ENCODE measurements at regions not wholly inside any gene's neighbourhood (a gene's known extent, or its start where the extent isn't known, plus 50 kb on each side); places are given as distances from the start of the nearest gene placed in this dataset.

GRCh38 chr16:85435286-85435685 is 177.8 kb upstream of the GSE1 start:
- in situ Hi-C loops (cut with HindIII; ENCODE audit: low pct_unique_long_range_greater_than_20kb, low sequenced_read_pairs) = no loop called here
- no peak for DNase-seq (ENCODE audit: low read depth)

DNA sequence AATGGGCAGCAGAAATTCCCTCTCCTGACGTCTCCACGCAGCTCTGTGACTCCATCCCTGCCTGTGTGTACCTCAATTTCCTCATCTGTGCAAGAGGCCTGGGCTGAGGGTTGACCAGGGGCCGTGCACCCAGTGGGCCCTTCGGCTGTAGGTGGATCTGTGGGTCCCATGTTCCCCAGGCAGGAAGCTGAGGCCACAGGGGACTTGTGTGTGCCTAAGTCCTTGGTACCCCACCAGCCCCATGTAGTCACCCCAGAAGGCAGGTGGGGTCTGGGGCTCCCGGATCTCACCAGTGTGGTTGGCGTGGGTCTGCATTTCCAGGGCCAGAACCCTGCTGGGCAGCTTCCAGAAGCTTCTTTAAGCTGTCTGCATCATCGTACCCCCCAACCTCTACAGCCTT is 177.4 kb upstream of the GSE1 start:
- no peak for DNase-seq (ENCODE audit: low read depth)
- in situ Hi-C loops (cut with HindIII; ENCODE audit: low pct_unique_long_range_greater_than_20kb, low sequenced_read_pairs) = no loop called here

GRCh38 chr16:85436207-85436606 is 176.9 kb upstream of the GSE1 start:
- no peak for DNase-seq (ENCODE audit: low read depth)
- in situ Hi-C loops (cut with HindIII; ENCODE audit: low pct_unique_long_range_greater_than_20kb, low sequenced_read_pairs) = no loop called here

- in situ Hi-C loops (cut with HindIII; ENCODE audit: low pct_unique_long_range_greater_than_20kb, low sequenced_read_pairs) = no loop called here
- DNase-seq (ENCODE audit: low read depth) = no peak
Measured at GRCh38 chr16:85436636-85437165, 176.4 kb upstream of the GSE1 start.

- no peak for DNase-seq (ENCODE audit: low read depth)
- in situ Hi-C loops (cut with HindIII; ENCODE audit: low pct_unique_long_range_greater_than_20kb, low sequenced_read_pairs) = no loop called here
Measured at GRCh38 chr16:85437166-85438052, 175.7 kb upstream of the GSE1 start.

- DNase-seq (ENCODE audit: low read depth) = no peak
- in situ Hi-C loops (cut with HindIII; ENCODE audit: low pct_unique_long_range_greater_than_20kb, low sequenced_read_pairs) = no loop called here
Measured at GRCh38 chr16:85438981-85439685, 174.0 kb upstream of the GSE1 start.

DNA sequence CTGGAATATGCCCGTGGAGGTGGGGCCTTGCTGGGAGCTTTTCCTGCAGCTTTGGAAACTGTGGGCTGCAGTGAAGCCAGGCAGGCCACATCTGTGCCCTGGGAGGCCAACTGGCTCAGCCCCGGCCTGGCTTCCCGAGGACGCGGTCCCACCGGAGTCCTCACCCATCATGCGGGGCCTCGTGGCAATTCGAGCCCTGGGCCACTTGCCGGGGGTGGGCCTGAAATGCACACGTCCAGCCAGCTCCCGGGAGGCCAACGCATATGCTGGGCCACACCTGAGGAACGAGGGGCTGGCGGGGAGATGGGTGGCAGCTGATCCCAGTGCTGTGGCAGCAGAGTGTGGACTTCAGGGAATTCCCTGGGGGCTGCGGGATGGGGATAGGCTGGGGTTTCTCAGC is 172.4 kb upstream of the GSE1 start:
- DNase-seq (ENCODE audit: low read depth) = no peak
- in situ Hi-C loops (cut with HindIII; ENCODE audit: low pct_unique_long_range_greater_than_20kb, low sequenced_read_pairs) = no loop called here

DNA sequence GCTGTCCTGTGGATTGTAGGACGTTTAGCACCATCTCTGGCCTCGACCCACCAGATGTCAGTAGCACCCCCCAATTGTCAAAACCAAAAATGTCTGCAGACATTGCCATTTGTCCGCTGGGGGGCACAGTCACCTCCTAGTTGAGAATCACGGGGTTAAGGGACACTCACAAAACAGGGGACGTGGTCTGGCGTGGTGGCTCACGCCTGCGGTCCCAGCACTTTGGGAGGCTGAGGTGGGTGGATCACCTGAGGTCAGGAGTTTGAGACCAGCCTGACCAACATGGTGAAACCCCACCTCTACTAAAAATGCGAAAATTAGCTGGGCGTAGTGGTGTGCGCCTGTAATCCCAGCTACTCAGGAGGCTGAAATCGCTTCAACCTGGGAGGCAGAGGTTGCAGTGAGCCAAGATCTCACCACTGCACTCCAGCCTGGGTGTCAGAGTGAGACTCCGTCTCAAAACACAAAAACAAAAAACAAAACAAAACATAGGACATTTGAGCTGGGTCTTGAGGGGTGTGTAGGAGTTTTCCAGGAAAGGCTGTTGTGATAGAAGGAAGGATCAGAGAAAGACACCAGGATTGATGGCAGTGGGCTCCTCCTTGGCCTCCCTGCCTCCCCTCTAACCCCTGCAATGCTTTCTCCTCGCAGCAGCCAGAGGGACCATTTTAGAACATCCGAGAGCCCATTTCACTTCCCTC is 171.8 kb upstream of the GSE1 start:
- in situ Hi-C loops (cut with HindIII; ENCODE audit: low pct_unique_long_range_greater_than_20kb, low sequenced_read_pairs) = no loop called here
- no peak for DNase-seq (ENCODE audit: low read depth)

DNA sequence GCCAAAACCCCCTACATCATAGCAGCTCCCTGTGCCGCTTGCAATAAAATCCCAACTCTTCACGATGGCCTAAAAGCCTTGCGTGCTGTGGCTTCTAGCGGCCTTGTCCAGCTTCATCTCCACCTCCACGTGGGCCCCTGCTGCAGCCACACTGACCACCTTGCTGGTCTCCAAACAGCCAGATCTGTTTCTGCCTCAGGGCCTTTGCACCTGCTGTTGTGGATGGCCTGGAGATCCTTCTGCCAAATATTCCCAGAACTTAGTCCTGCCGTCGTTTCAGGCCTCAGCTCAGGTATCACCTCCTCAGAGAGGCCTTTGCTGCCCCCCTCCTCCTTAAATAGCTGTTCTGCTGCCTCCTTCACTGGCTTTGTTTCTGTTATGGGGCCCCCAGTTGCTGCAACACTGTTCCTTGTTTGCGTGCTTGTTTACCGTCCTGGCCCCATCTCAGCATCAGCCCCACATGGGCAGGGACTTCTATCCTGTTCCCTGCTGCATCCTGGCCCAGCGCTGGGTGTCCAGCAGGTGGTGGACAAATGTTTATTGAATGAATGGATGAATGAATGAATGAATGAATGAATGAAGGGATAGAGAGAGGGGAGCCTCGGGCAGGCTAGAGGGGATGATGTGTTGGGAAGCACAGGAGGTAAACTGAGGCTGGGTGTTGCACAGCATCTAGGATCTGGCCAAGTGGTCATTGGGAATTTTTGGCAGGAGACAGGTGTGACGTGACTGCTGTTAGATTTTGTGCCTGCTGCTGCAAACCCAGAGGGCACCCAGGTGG is 171.0 kb upstream of the GSE1 start:
- in situ Hi-C loops (cut with HindIII; ENCODE audit: low pct_unique_long_range_greater_than_20kb, low sequenced_read_pairs) = no loop called here
- DNase-seq (ENCODE audit: low read depth) = no peak

DNA sequence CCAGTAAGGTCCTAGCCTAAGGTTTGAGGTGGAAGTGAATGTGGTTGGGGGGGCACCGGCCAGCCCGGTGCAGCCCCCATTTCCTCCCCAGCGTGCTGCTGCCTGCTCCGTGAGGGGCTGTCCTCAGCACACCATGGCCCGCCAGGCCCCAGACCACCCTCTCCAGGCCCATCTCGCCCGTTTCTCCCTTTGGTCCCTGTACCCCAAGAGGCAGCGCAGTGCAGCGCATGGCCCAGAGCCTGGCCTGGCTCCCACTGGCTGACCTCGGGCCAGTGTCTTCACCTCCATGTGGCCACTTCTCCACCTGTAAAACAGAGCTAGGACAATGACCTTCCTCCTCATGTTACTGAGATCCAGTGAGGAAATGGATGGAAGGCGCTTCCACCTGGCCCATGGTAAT is 170.0 kb upstream of the GSE1 start:
- DNase-seq (ENCODE audit: low read depth) = no peak
- in situ Hi-C loops (cut with HindIII; ENCODE audit: low pct_unique_long_range_greater_than_20kb, low sequenced_read_pairs) = no loop called here

- in situ Hi-C loops (cut with HindIII; ENCODE audit: low pct_unique_long_range_greater_than_20kb, low sequenced_read_pairs) = no loop called here
- DNase-seq (ENCODE audit: low read depth) = no peak
Measured at GRCh38 chr16:85443531-85443930, 169.6 kb upstream of the GSE1 start.

DNA sequence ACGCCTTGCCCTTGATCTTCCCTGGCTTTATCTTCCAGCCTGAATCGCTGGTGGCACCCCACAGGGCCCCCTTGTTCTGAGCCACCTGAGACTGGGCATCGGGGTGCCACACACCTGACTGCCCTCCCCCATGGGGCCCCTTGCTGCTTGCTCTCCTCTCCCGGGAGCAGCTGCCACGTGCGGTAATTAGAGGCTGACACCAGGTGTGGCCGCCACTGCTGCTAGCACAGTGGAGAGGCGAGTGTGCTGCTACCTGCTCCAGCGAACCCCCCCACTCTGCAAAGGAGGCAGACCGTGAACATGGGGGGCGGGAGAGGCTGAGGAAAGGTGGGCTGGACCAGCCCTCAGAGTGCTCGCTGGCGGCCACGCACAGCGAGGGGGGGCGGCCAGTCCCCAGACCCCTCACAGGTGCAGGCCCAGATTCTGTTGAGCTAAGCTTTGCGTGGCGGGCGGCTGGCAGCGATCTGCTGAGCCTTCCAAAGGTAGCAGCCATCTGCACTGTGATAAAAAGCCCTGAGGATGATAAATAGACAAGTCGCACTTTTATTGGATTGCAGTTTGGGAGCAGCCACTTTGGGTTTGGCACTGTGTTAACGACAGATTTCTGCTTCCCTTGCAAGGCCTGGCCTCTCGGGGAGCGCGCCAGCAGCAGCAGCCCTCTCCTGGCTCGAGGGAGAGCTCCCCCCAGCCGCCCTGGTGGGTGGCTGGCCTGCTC is 167.9 kb upstream of the GSE1 start:
- in situ Hi-C loops (cut with HindIII; ENCODE audit: low pct_unique_long_range_greater_than_20kb, low sequenced_read_pairs) = no loop called here
- no peak for DNase-seq (ENCODE audit: low read depth)

- in situ Hi-C loops (cut with HindIII; ENCODE audit: low pct_unique_long_range_greater_than_20kb, low sequenced_read_pairs) = no loop called here
- DNase-seq (ENCODE audit: low read depth) = no peak
Measured at GRCh38 chr16:85445779-85446222, 167.3 kb upstream of the GSE1 start.

GRCh38 chr16:85446951-85447692 is 166.0 kb upstream of the GSE1 start:
- DNase-seq (ENCODE audit: low read depth) = no peak
- in situ Hi-C loops (cut with HindIII; ENCODE audit: low pct_unique_long_range_greater_than_20kb, low sequenced_read_pairs) = no loop called here

DNA sequence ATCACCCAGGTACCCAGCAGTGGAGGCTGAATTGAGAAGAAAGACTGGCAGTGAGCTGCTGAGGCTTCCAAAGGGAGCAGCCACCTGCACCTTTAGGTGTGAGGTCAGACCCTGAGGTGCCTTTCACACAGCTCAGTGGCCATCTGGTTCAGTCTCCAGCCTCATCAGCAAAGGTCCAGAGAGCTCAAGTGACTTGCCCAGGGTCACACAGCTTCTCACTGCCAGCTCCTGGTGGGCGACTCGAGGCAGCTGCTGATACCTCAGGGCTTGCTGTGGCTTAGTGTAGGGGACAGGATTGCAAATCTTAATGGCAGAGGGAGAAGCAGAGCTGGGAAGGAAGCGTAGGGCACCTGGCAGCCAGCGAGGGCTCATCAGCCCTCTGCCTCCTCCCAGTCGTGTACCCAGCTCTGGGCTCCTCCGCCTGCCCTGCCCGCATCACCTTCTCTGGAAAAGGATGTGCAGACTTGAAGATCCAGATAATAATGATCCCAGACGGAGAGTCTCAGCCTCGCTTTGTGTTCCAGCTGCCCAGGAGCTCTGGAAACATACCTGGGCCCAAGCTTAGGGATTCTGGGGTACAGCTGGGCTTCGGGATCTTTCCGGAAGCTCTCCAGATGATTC is 165.3 kb upstream of the GSE1 start:
- no peak for DNase-seq (ENCODE audit: low read depth)
- in situ Hi-C loops (cut with HindIII; ENCODE audit: low pct_unique_long_range_greater_than_20kb, low sequenced_read_pairs) = no loop called here

GRCh38 chr16:85448557-85449190 is 164.4 kb upstream of the GSE1 start:
- in situ Hi-C loops (cut with HindIII; ENCODE audit: low pct_unique_long_range_greater_than_20kb, low sequenced_read_pairs) = no loop called here
- DNase-seq (ENCODE audit: low read depth) = no peak

All from Caki2 (cell line).